Endothelial cell of umbilical vein (primary cell): ENCODE measurements at regions not wholly inside any gene's neighbourhood (a gene's known extent, or its start where the extent isn't known, plus 50 kb on each side); places are given as distances from the start of the nearest gene placed in this dataset.

ENCODE experiments used
- BruUV-seq: library from RNA; stranded (reverse); fragments of 400-500 nt; replicated peaks from 2 replicates; lab custom pipeline; 2021; lab: Mats Ljungman, UMichigan
- CTCF ChIA-PET: fragments of 300-600, 350-600 bp; sonication (Branson Sonifier 250); formaldehyde crosslinking; loops from one replicate; lab custom pipeline; 2021; ENCODE audit warnings: antibody characterized with exemption, inconsistent platforms; lab: Charles Lee
- POLR2A ChIA-PET: fragments of 300-600, 350-600 bp; sonication (Branson Sonifier 250); formaldehyde crosslinking; loops from one replicate; lab custom pipeline; 2021; ENCODE audit warnings: antibody characterized with exemption, inconsistent platforms; lab: Charles Lee
- DNase-seq: peaks from one replicate; pipeline ENCODE4 v3.0.0-alpha.2; 2011; ENCODE audit warnings: low read depth, low spot score
- FAIRE-seq: peaks from 2 replicates; lab custom pipeline; 2011; peaks lifted over from hg19 to GRCh38; lab: Jason Lieb, UNC
- H2AFZ ChIP-seq: 2 replicates; pipeline ENCODE4 v1.6.0; 2012; ENCODE audit warnings: low read depth, low read length, control low read depth, inconsistent platforms
- H3K27ac ChIP-seq: 2 replicates; pipeline ENCODE4 v1.5.1; 2011; ENCODE audit warnings: low read depth, mild to moderate bottlenecking, control low read depth, low read length, moderate library complexity; ENCODE audit not compliant: insufficient read depth
- H3K27me3 ChIP-seq, 2 experiments: 2 replicates each; pipeline versions ENCODE4 v1.6.0 to v1.6.1; 2011; ENCODE audit warnings: low read length in 2 of 2, mixed read lengths in 1 of 2; ENCODE audit not compliant: control insufficient read depth in 2 of 2, insufficient read depth in 2 of 2
- H3K36me3 ChIP-seq, 2 experiments: 2 replicates in 1 of 2; 3 replicates in 1 of 2; pipeline ENCODE4 v1.5.1; 2011; ENCODE audit warnings: low read length in 2 of 2, mild to moderate bottlenecking in 1 of 2, moderate library complexity in 1 of 2; ENCODE audit not compliant: control insufficient read depth in 2 of 2, insufficient read depth in 2 of 2; ENCODE audit errors: extremely low read depth in 1 of 2
- H3K4me1 ChIP-seq: 3 replicates; pipeline ENCODE4 v1.5.1; 2011; ENCODE audit warnings: mild to moderate bottlenecking, low read length; ENCODE audit not compliant: control insufficient read depth, insufficient read depth; ENCODE audit errors: extremely low read depth
- H3K4me2 ChIP-seq: 2 replicates; pipeline ENCODE4 v1.6.1; 2011; ENCODE audit warnings: low read length, control low read depth, mixed read lengths; ENCODE audit not compliant: insufficient read depth
- H3K4me3 ChIP-seq, 3 experiments: fragments of 200-600 bp in 1 of 3; sonication (generic), shearing (Covaris generic) in 1 of 3; replicated peaks in 1 of 3; 2 replicates each; pipeline ENCODE4 v1.5.1; 2011 to 2016; ENCODE audit warnings: control low read depth in 3 of 3, low read length in 3 of 3, mild to moderate bottlenecking in 2 of 3, inconsistent platforms in 1 of 3, low read depth in 1 of 3, moderate library complexity in 1 of 3; ENCODE audit not compliant: insufficient read depth in 1 of 3
- H3K79me2 ChIP-seq: 2 replicates; pipeline ENCODE4 v1.6.0; 2012; ENCODE audit warnings: low read length, inconsistent platforms; ENCODE audit not compliant: control insufficient read depth, insufficient read depth
- H3K9ac ChIP-seq: replicated peaks from 2 replicates; pipeline ENCODE3; 2011; ENCODE audit warnings: low read length, control low read depth; ENCODE audit not compliant: insufficient read depth; ENCODE audit errors: extremely low read depth
- H3K9me1 ChIP-seq: replicated peaks from 3 replicates; pipeline ENCODE4 v1.6.0; 2011; ENCODE audit warnings: mild to moderate bottlenecking, low read length; ENCODE audit not compliant: control insufficient read depth, insufficient read depth; ENCODE audit errors: extremely low read depth
- H3K9me3 ChIP-seq: replicated peaks from 2 replicates; pipeline ENCODE4 v1.5.1; 2012; ENCODE audit warnings: low read length, inconsistent platforms; ENCODE audit not compliant: control insufficient read depth, insufficient read depth
- H4K20me1 ChIP-seq: replicated peaks from 2 replicates; pipeline ENCODE3; 2011; ENCODE audit warnings: mild to moderate bottlenecking, low read length; ENCODE audit not compliant: control insufficient read depth, insufficient read depth; ENCODE audit errors: extremely low read depth
- CTCF ChIP-seq, 2 donors: IDR thresholded peaks; 1 replicate in 1 of 2; 2 replicates in 1 of 2; pipeline ENCODE4 v1.5.1; 2011; ENCODE audit warnings: low read length in 2 of 2, mild to moderate bottlenecking in 2 of 2, moderate library complexity in 2 of 2, control low read depth in 1 of 2, inconsistent platforms in 1 of 2, low read depth in 1 of 2; ENCODE audit not compliant: insufficient read depth in 1 of 2; ENCODE audit errors: extremely low read depth in 1 of 2
- EZH2 ChIP-seq: IDR thresholded peaks from 2 replicates; pipeline ENCODE4 v1.6.1; 2012; ENCODE audit warnings: borderline replicate concordance, low read depth, mild to moderate bottlenecking, moderate library complexity, low read length, inconsistent platforms; ENCODE audit not compliant: severe bottlenecking
- FOS ChIP-seq: IDR thresholded peaks from 2 replicates; pipeline ENCODE4 v1.6.1; 2011; ENCODE audit warnings: mild to moderate bottlenecking, low read length, moderate library complexity, borderline replicate concordance; ENCODE audit not compliant: insufficient read depth
- GATA2 ChIP-seq: IDR thresholded peaks from 2 replicates; pipeline ENCODE4 v1.7.0; 2011; ENCODE audit warnings: low read depth, mild to moderate bottlenecking, moderate library complexity, mixed read lengths, low read length; ENCODE audit not compliant: insufficient read length, insufficient read depth
- JUN ChIP-seq: IDR thresholded peaks from 2 replicates; pipeline ENCODE4 v1.6.1; 2011; ENCODE audit warnings: borderline replicate concordance, low read depth; ENCODE audit not compliant: insufficient read length, insufficient read depth
- MAX ChIP-seq: IDR thresholded peaks from 2 replicates; pipeline ENCODE4 v1.6.1; 2011; ENCODE audit not compliant: insufficient read depth, insufficient read length
- MYC ChIP-seq: IDR thresholded peaks from one replicate; pipeline ENCODE4 v1.6.1; 2011; ENCODE audit warnings: mild to moderate bottlenecking, low read depth, low read length
- POLR2A ChIP-seq: IDR thresholded peaks from 2 replicates; pipeline ENCODE4 v1.6.1; 2012; ENCODE audit warnings: low read depth, mild to moderate bottlenecking, control low read depth, low read length
- POLR2AphosphoS5 ChIP-seq: IDR thresholded peaks from 2 replicates; pipeline ENCODE4 v1.6.1; 2012; ENCODE audit warnings: low read depth, mild to moderate bottlenecking, control low read depth, low read length, moderate library complexity; ENCODE audit not compliant: insufficient read depth
- dilution Hi-C: fragments of 300-500 bp; cut with MboI; formaldehyde crosslinking; loops from one replicate; pipeline ENCODE4 v1.15.0; 2019; ENCODE audit warnings: low sequenced_read_pairs; ENCODE audit not compliant: extremely low pct_ligation_motif_present
- intact Hi-C: fragments of 100-400 bp; cut with micrococcal nuclease; formaldehyde crosslinking; loops from one replicate; pipeline ENCODE4 v1.10.0; 2022

- ChIA-PET POLR2A (no interaction called here), CTCF (no interaction called here)
- no peak for TF ChIP-seq POLR2A
- no peak overlapping the region for H3K4me3 ChIP-seq
- H3K4me2 ChIP-seq = no peak overlapping the region
- H3K27me3 ChIP-seq = no peaks in the 10 kb centered on the region
- DNase-seq = no peak
- H2AFZ ChIP-seq = no peak overlapping the region
- no peaks in the 10 kb centered on the region for H3K79me2 ChIP-seq
- no peaks in the 10 kb centered on the region for H3K9me1 ChIP-seq
- H3K9me3 ChIP-seq = peaks cover 2% of the 10 kb centered on the region
- no peak overlapping the region for H3K9ac ChIP-seq
- dilution Hi-C loops (no loop called here), intact Hi-C loops (no loop called here)
- H3K4me1 ChIP-seq = no peaks in the 10 kb centered on the region
- no peak for FAIRE-seq
- no peak overlapping the region for H3K27ac ChIP-seq
- H4K20me1 ChIP-seq = no peaks in the 10 kb centered on the region
- no peaks in the 10 kb centered on the region for H3K36me3 ChIP-seq
- BruUV-seq = no TSS peak
Measured at GRCh38 chr2:123769001-123769400, 256.1 kb upstream of the CNTNAP5 start.

DNA sequence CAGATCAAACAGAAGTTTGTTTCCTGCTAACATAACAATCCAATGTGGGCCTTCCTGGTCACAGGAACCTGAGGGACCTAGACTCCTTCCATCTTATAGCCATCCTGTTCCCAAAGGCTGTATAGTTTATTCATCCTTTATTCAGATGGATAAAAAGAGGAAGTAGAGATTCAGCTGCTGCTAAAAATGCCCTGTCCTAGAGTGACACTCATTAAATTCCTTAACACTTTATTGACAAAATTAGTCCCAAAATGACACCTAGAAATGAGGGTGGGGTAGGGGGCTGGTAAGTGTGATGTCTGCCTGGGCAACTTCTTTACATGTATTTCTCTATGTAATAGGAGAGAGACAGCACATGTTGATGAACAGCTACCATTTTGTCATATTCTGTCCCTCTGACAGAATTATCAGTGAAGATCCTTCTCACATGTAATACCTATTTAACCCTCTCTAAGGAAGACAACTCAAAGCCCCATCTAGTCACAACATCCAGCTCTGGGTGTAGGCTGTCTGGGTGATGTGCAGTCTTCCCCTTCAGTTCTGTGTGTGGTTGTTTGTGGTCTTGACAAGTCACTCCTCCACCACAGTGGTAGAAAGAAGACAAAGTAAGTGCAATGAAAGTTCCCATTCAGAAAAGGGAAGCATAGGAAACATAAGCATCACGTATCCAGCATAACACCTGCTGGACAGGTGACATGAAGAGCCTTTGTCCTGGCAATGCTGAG, 253.9 kb upstream of the CNTNAP5 start:
- H3K4me3 ChIP-seq = no peak overlapping the region
- H3K4me1 ChIP-seq = no peaks in the 10 kb centered on the region
- no peaks in the 10 kb centered on the region for H3K9me1 ChIP-seq
- H3K4me2 ChIP-seq = no peak overlapping the region
- no peaks in the 10 kb centered on the region for H3K36me3 ChIP-seq
- dilution Hi-C loops (no loop called here), intact Hi-C loops (no loop called here)
- DNase-seq = no peak
- no peaks in the 10 kb centered on the region for H4K20me1 ChIP-seq
- ChIA-PET POLR2A (no interaction called here), CTCF (no interaction called here)
- H2AFZ ChIP-seq = no peak overlapping the region
- H3K9me3 ChIP-seq = peaks cover 2% of the 10 kb centered on the region
- no peak for TF ChIP-seq FOS
- no peak for TF ChIP-seq JUN
- TF ChIP-seq POLR2A = no peak
- no peak for TF ChIP-seq POLR2AphosphoS5
- no peak for TF ChIP-seq CTCF (IDR thresholded peaks at IDR 0.05; ENCODE audit: extremely low read depth in 1 of 2, insufficient read depth in 1 of 2, low read depth in 1 of 2, low read length in 2 of 2)
- TF ChIP-seq MAX = no peak
- no peak for TF ChIP-seq GATA2
- TF ChIP-seq EZH2 = no peak
- TF ChIP-seq MYC = no peak
- no peak overlapping the region for H3K9ac ChIP-seq
- H3K27me3 ChIP-seq = no peaks in the 10 kb centered on the region
- FAIRE-seq = no peak
- H3K27ac ChIP-seq = no peak overlapping the region
- H3K79me2 ChIP-seq = no peaks in the 10 kb centered on the region
- BruUV-seq = no TSS peak
